Upper lobe of left lung (tissue), 4 donors: ENCODE measurements at regions not wholly inside any gene's neighbourhood (a gene's known extent, or its start where the extent isn't known, plus 50 kb on each side); places are given as distances from the start of the nearest gene placed in this dataset.

ENCODE experiments used
- EP300 ChIP-seq, 4 donors: sonication (generic); formaldehyde crosslinking; IDR thresholded peaks; one replicate each; pipeline ENCODE4 v1.5.1; 2017; ENCODE audit warnings: antibody characterized with exemption in 4 of 4, control low read depth in 2 of 4
- POLR2A ChIP-seq, 4 donors: fragments of 450-650 bp; IDR thresholded peaks; one replicate each; pipeline ENCODE4 v1.5.1; 2016 to 2017; ENCODE audit warnings: antibody characterized with exemption in 4 of 4, mild to moderate bottlenecking in 2 of 4
- POLR2AphosphoS5 ChIP-seq, 2 donors: sonication (generic); formaldehyde crosslinking; IDR thresholded peaks; one replicate each; pipeline ENCODE4 v1.5.1; 2017; ENCODE audit warnings: antibody characterized with exemption in 2 of 2
- TF ChIP-seq, protein P1 (sequence below), 6 experiments: fragments of 450-650 bp in 4 of 6; fragments of 200-600 bp in 2 of 6; sonication (generic) in 2 of 6; IDR thresholded peaks; one replicate each; pipeline ENCODE4 v1.5.1; 2016 to 2019; ENCODE audit warnings: antibody characterized with exemption in 6 of 6

DNA sequence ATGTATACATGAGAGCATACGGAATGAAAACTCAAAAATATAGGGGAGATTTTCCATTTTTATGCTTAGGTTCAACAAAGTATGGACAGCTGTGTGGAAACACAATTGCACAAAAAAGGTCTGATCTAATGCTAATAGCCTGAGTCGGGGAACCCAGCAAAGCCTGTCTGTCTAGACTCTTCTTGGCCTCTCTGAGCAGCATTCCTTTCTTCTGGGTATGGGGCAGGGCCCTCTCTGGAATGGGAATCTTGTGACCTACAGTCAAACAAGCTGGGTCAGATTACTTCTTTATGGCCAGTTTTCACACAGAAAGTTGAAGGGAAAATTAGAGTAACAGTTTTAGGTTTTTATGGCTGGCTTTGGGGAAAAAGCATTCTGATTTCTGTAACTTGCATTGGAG, 534.0 kb upstream of the LMO3 start:
- TF ChIP-seq POLR2A (IDR thresholded peaks at IDR 0.05), result no peak
- TF ChIP-seq, protein P1, sequence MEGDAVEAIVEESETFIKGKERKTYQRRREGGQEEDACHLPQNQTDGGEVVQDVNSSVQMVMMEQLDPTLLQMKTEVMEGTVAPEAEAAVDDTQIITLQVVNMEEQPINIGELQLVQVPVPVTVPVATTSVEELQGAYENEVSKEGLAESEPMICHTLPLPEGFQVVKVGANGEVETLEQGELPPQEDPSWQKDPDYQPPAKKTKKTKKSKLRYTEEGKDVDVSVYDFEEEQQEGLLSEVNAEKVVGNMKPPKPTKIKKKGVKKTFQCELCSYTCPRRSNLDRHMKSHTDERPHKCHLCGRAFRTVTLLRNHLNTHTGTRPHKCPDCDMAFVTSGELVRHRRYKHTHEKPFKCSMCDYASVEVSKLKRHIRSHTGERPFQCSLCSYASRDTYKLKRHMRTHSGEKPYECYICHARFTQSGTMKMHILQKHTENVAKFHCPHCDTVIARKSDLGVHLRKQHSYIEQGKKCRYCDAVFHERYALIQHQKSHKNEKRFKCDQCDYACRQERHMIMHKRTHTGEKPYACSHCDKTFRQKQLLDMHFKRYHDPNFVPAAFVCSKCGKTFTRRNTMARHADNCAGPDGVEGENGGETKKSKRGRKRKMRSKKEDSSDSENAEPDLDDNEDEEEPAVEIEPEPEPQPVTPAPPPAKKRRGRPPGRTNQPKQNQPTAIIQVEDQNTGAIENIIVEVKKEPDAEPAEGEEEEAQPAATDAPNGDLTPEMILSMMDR (IDR thresholded peaks at IDR 0.05), result no peak
- TF ChIP-seq POLR2AphosphoS5 (IDR thresholded peaks at IDR 0.05), result no peak
- TF ChIP-seq EP300 (IDR thresholded peaks at IDR 0.05), result no peak
